Motor neuron (in vitro differentiated cells): ENCODE measurements at regions not wholly inside any gene's neighbourhood (a gene's known extent, or its start where the extent isn't known, plus 50 kb on each side); places are given as distances from the start of the nearest gene placed in this dataset.

Source experiments
- ATAC-seq, 8 experiments: fragments of 200-7000 bp; cut with Tn5 transposase; replicated peaks in 6 of 8; 2 replicates each; pipeline ENCODE4 v1.8.0; 2021; ENCODE audit warnings: mild to moderate bottlenecking in 8 of 8, moderate library complexity in 8 of 8
- H3K27ac ChIP-seq, 2 donors: fragments of 250-450 bp; sonication (Bioruptor Pico); 2 replicates each; pipeline ENCODE4 v1.9.0; 2021; ENCODE audit warnings: antibody characterized with exemption in 2 of 2, mild to moderate bottlenecking in 2 of 2, moderate library complexity in 1 of 2
- H3K4me1 ChIP-seq, 2 donors: fragments of 250-450 bp; sonication (Bioruptor Pico); replicated peaks in 1 of 2; 2 replicates each; pipeline ENCODE4 v1.6.1; 2021; ENCODE audit warnings: antibody characterized with exemption in 2 of 2, mild to moderate bottlenecking in 2 of 2, moderate library complexity in 1 of 2
- H3K4me3 ChIP-seq, 5 donors: fragments of 250-450 bp; sonication (Bioruptor Pico); 2 replicates each; pipeline ENCODE4 v1.9.0; 2021; ENCODE audit warnings: antibody characterized with exemption in 5 of 5, mild to moderate bottlenecking in 5 of 5, moderate library complexity in 4 of 5
- WGBS, 10 experiments: fragments of 450-650 bp; shearing (Covaris generic); methylation state at CpG; one replicate each; pipeline ENCODE4 v1.0.0; 2022; 5-methylcytosine and 5-hydroxymethylcytosine counted together
- in situ Hi-C, 9 experiments: fragments of 400-800 bp; cut with MboI; loops; one replicate each; pipeline ENCODE4 v1.15.0; 2021; ENCODE audit warnings: low sequenced_read_pairs in 9 of 9, low pct_unique_long_range_greater_than_20kb in 2 of 9; ENCODE audit not compliant: unreplicated experiment in 9 of 9

GRCh38 chrX:147853701-147854100, 58.0 kb upstream of the FMR1 start:
- WGBS, 10 experiments = 44 to 50% methylated on average over 1 to 2 of the region's 2 CpGs; no CpG with 5 or more reads in 8 of the 10 experiments

GRCh38 chrX:147859666-147860065, 52.1 kb upstream of the FMR1 start:
- no peak overlapping the region for H3K27ac ChIP-seq
- no peak overlapping the region for H3K4me3 ChIP-seq
- ATAC-seq = no peak
- 0 to 50% (median 20%) methylated on average over 1 to 2 of the region's 2 CpGs; no CpG with 5 or more reads in 5 of the 10 experiments for WGBS, 10 experiments
- no peaks in the 10 kb centered on the region for H3K4me1 ChIP-seq
- in situ Hi-C loops = no loop called here

More at GRCh38 chrX:147853701-147854100, 58.0 kb upstream of the FMR1 start:
- in situ Hi-C loops = no loop called here
- H3K27ac ChIP-seq = no peak overlapping the region
- no peak for ATAC-seq
- no peaks in the 10 kb centered on the region for H3K4me1 ChIP-seq
- H3K4me3 ChIP-seq = no peak overlapping the region
